Neural cell (in vitro differentiated cells): ENCODE measurements at regions not wholly inside any gene's neighbourhood (a gene's known extent, or its start where the extent isn't known, plus 50 kb on each side); places are given as distances from the start of the nearest gene placed in this dataset.

Experiments
- H2AFZ ChIP-seq: fragments of 200-600, 300-800 bp; sonication (generic), shearing (Covaris generic); 2 replicates; pipeline ENCODE4 v1.6.0; 2014; ENCODE audit warnings: low read depth, mild to moderate bottlenecking, antibody characterized with exemption, low read length, moderate library complexity
- H3F3A ChIP-seq: fragments of 200-600 bp; shearing (Covaris generic); 2 replicates; pipeline ENCODE4 v1.6.1; 2016; ENCODE audit warnings: mild to moderate bottlenecking, moderate library complexity, mixed read lengths, antibody characterized with exemption, low read length; ENCODE audit not compliant: insufficient read depth, poor library complexity, severe bottlenecking
- H3K27ac ChIP-seq: fragments of 200-600, 300-800 bp; sonication (generic), shearing (Covaris generic); 2 replicates; pipeline ENCODE4 v1.5.1; 2014; ENCODE audit warnings: mild to moderate bottlenecking, low read length, moderate library complexity
- H3K27me3 ChIP-seq: fragments of 300-800, 200-600 bp; sonication (generic), shearing (Covaris generic); 2 replicates; pipeline ENCODE4 v1.6.0; 2014; ENCODE audit warnings: mild to moderate bottlenecking, low read depth, low read length, moderate library complexity; ENCODE audit not compliant: insufficient read depth
- H3K36me3 ChIP-seq: fragments of 300-800, 200-600 bp; sonication (generic), shearing (Covaris generic); 2 replicates; pipeline ENCODE4 v1.5.1; 2014; ENCODE audit warnings: mild to moderate bottlenecking, antibody characterized with exemption, low read length, moderate library complexity; ENCODE audit not compliant: insufficient read depth
- H3K4me2 ChIP-seq: fragments of 300-800, 200-600 bp; sonication (generic), shearing (Covaris generic); 2 replicates; pipeline ENCODE4 v1.6.0; 2014; ENCODE audit warnings: mild to moderate bottlenecking, low read length
- H3K4me3 ChIP-seq: fragments of 300-800, 200-600 bp; sonication (generic), shearing (Covaris generic); 2 replicates; pipeline ENCODE4 v1.5.1; 2014; ENCODE audit warnings: mild to moderate bottlenecking, low read length, moderate library complexity
- H3K79me2 ChIP-seq: fragments of 200-600 bp; shearing (Covaris generic); replicated peaks from 2 replicates; pipeline ENCODE4 v1.6.0; 2014; ENCODE audit warnings: mild to moderate bottlenecking, low read length, moderate library complexity; ENCODE audit not compliant: insufficient read depth
- H3K9ac ChIP-seq: fragments of 300-800, 200-600 bp; sonication (generic), shearing (Covaris generic); 2 replicates; pipeline ENCODE4 v1.6.1; 2016; ENCODE audit warnings: mild to moderate bottlenecking, low read length, mixed read lengths
- H3K9me2 ChIP-seq: fragments of 200-600 bp; shearing (Covaris generic); 2 replicates; pipeline ENCODE4 v1.6.1; 2016; ENCODE audit warnings: mild to moderate bottlenecking, low read length, mixed read lengths; ENCODE audit not compliant: insufficient read depth
- H3K9me3 ChIP-seq: fragments of 200-600, 300-800 bp; sonication (generic), shearing (Covaris generic); 2 replicates; pipeline ENCODE4 v1.6.1; 2016; ENCODE audit warnings: mild to moderate bottlenecking, mixed run types, low read length, moderate library complexity, mixed read lengths
- H4K20me1 ChIP-seq: fragments of 200-600 bp; shearing (Covaris generic); 2 replicates; pipeline ENCODE4 v1.6.1; 2016; ENCODE audit warnings: mild to moderate bottlenecking, mixed run types; ENCODE audit not compliant: insufficient read depth
- EP300 ChIP-seq: fragments of 450-650 bp; conservative IDR thresholded peaks from 2 replicates; pipeline ENCODE4 v1.6.1; 2014; ENCODE audit warnings: antibody characterized with exemption, mild to moderate bottlenecking, moderate library complexity; ENCODE audit not compliant: poor library complexity, severe bottlenecking
- EZH2 ChIP-seq: fragments of 200-600, 300-800 bp; shearing (Covaris generic), sonication (generic); IDR thresholded peaks from 2 replicates; pipeline ENCODE4 v1.6.1; 2014; ENCODE audit warnings: antibody characterized with exemption, low read length, borderline replicate concordance, mild to moderate bottlenecking; ENCODE audit not compliant: insufficient read depth, poor library complexity, severe bottlenecking
- POLR2AphosphoS5 ChIP-seq: IDR thresholded peaks from 2 replicates; pipeline ENCODE4 v1.6.1; 2012
- RAD21 ChIP-seq: fragments of 450-650 bp; conservative IDR thresholded peaks from 2 replicates; pipeline ENCODE4 v1.6.1; 2014; ENCODE audit warnings: antibody characterized with exemption, mild to moderate bottlenecking, moderate library complexity
- SMC3 ChIP-seq: fragments of 450-650 bp; conservative IDR thresholded peaks from 2 replicates; pipeline ENCODE4 v1.6.1; 2014; ENCODE audit warnings: antibody characterized with exemption, mild to moderate bottlenecking, moderate library complexity; ENCODE audit not compliant: poor library complexity
- TAF1 ChIP-seq: IDR thresholded peaks from 2 replicates; pipeline ENCODE4 v1.6.1; 2012; ENCODE audit warnings: low read depth
- TF ChIP-seq, protein P1 (sequence below): IDR thresholded peaks from 2 replicates; pipeline ENCODE4 v1.6.1; 2012; ENCODE audit warnings: borderline replicate concordance
- TF ChIP-seq, protein P2 (sequence below): fragments of 450-650 bp; IDR thresholded peaks from 2 replicates; pipeline ENCODE4 v1.5.1; 2014; ENCODE audit warnings: antibody characterized with exemption, mild to moderate bottlenecking, moderate library complexity; ENCODE audit not compliant: poor library complexity, severe bottlenecking

DNA sequence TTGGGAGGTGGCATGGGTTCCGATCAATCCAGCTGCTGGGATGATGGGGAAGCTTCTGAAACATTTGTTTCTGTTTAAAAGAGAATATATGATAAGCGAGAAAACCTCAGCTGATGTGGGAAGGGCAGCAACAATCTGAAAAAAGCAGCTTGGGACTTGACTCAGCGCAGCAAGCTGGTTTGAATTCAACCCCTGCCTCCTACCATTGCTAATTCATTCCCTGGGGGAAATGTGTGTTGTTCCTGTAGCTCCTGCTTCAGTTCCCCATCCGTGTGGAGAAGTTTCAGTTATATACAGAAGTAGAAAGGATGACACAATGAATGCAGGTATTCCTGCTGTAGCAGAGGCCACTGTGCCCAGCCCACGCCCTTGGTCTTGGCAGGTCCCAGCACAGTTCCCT is 145.1 kb downstream of the NXNL2 start:
- Histone ChIP-seq H3K36me3 (no peaks in the 10 kb centered on the region), H3K4me2 (no peak overlapping the region), H3K9ac (no peak overlapping the region), H3K79me2 (no peaks in the 10 kb centered on the region), H3K27me3 (no peaks in the 10 kb centered on the region), H3K9me2 (no peaks in the 10 kb centered on the region), H3F3A (no peaks in the 10 kb centered on the region), H3K9me3 (no peaks in the 10 kb centered on the region), H3K4me3 (no peak overlapping the region), H3K27ac (no peak overlapping the region), H2AFZ (no peak overlapping the region), H4K20me1 (no peaks in the 10 kb centered on the region)
- TF ChIP-seq, protein P1, sequence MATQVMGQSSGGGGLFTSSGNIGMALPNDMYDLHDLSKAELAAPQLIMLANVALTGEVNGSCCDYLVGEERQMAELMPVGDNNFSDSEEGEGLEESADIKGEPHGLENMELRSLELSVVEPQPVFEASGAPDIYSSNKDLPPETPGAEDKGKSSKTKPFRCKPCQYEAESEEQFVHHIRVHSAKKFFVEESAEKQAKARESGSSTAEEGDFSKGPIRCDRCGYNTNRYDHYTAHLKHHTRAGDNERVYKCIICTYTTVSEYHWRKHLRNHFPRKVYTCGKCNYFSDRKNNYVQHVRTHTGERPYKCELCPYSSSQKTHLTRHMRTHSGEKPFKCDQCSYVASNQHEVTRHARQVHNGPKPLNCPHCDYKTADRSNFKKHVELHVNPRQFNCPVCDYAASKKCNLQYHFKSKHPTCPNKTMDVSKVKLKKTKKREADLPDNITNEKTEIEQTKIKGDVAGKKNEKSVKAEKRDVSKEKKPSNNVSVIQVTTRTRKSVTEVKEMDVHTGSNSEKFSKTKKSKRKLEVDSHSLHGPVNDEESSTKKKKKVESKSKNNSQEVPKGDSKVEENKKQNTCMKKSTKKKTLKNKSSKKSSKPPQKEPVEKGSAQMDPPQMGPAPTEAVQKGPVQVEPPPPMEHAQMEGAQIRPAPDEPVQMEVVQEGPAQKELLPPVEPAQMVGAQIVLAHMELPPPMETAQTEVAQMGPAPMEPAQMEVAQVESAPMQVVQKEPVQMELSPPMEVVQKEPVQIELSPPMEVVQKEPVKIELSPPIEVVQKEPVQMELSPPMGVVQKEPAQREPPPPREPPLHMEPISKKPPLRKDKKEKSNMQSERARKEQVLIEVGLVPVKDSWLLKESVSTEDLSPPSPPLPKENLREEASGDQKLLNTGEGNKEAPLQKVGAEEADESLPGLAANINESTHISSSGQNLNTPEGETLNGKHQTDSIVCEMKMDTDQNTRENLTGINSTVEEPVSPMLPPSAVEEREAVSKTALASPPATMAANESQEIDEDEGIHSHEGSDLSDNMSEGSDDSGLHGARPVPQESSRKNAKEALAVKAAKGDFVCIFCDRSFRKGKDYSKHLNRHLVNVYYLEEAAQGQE: no peak
- TF ChIP-seq SMC3 (no peak), RAD21 (no peak), EZH2 (no peak)
- TF ChIP-seq, protein P2, sequence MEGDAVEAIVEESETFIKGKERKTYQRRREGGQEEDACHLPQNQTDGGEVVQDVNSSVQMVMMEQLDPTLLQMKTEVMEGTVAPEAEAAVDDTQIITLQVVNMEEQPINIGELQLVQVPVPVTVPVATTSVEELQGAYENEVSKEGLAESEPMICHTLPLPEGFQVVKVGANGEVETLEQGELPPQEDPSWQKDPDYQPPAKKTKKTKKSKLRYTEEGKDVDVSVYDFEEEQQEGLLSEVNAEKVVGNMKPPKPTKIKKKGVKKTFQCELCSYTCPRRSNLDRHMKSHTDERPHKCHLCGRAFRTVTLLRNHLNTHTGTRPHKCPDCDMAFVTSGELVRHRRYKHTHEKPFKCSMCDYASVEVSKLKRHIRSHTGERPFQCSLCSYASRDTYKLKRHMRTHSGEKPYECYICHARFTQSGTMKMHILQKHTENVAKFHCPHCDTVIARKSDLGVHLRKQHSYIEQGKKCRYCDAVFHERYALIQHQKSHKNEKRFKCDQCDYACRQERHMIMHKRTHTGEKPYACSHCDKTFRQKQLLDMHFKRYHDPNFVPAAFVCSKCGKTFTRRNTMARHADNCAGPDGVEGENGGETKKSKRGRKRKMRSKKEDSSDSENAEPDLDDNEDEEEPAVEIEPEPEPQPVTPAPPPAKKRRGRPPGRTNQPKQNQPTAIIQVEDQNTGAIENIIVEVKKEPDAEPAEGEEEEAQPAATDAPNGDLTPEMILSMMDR: no peak

DNA sequence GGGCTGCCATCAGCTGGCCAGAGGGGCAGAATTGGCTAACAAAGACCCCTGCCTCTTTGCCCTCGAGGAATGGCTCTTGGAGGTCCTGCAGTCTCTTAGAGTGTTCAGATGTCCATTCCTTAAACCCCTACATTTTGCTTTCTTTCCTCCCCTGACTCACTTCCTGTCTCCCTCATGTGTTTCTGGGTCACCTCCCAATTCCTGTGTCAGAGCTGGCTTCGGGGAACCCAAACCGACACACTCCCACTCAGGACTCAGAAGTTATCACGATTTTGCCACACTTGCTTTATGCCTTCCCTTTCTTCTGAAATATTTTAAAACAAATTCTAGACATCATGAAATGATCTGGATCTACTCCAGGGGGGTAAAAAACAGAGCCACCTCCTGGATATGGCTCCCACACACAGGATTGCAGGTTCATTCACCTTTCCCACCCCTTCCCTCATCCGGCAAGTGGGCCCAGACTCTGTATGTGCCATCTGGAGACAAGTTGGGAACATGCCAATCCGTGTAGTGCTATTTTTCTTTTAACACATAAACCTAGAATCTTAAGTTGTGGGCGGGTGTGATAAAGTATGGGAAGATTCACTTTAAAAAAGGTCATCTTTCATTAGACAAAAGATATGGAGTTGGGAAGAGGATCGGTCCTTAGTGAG is 145.7 kb downstream of the NXNL2 start:
- H3F3A ChIP-seq: no peaks in the 10 kb centered on the region
- H3K27ac ChIP-seq: no peak overlapping the region
- no peak overlapping the region for H3K9ac ChIP-seq
- no peaks in the 10 kb centered on the region for H3K9me3 ChIP-seq
- no peaks in the 10 kb centered on the region for H3K9me2 ChIP-seq
- H3K27me3 ChIP-seq: no peaks in the 10 kb centered on the region
- H4K20me1 ChIP-seq: no peaks in the 10 kb centered on the region
- H3K4me3 ChIP-seq: no peak overlapping the region
- no peaks in the 10 kb centered on the region for H3K36me3 ChIP-seq
- TF ChIP-seq SMC3 (no peak), TAF1 (no peak), RAD21 (no peak), EZH2 (no peak), POLR2AphosphoS5 (no peak), EP300 (no peak)
- TF ChIP-seq, protein P1: no peak
- TF ChIP-seq, protein P2: no peak
- no peak overlapping the region for H3K4me2 ChIP-seq
- H2AFZ ChIP-seq: no peak overlapping the region
- H3K79me2 ChIP-seq: no peaks in the 10 kb centered on the region
